ENCODE measurements at regions not wholly inside any gene's neighbourhood (a gene's known extent, or its start where the extent isn't known, plus 50 kb on each side); places are given as distances from the start of the nearest gene placed in this dataset.

GRCh38 chr6:54991761-54992330 lies 145.3 kb downstream of the FAM83B start:
- FAIRE-seq: no peak
- no peak overlapping the region for H3K9ac ChIP-seq (ENCODE audit: control insufficient read depth, extremely low read depth, insufficient read depth, low read length)
- no peak overlapping the region for H3K4me2 ChIP-seq (ENCODE audit: control insufficient read depth, extremely low read depth, insufficient read depth, low read depth, low read length)
- no peaks in the 10 kb centered on the region for H3K27me3 ChIP-seq (ENCODE audit: control insufficient read depth, extremely low read depth, insufficient read depth, low read length)
- H3K36me3 ChIP-seq (ENCODE audit: control insufficient read depth in 2 of 2, extremely low read depth in 1 of 2, insufficient read depth in 2 of 2, low read length in 2 of 2): no peaks in the 10 kb centered on the region
- no peaks in the 10 kb centered on the region for H4K20me1 ChIP-seq (ENCODE audit: control insufficient read depth, extremely low read depth, insufficient read depth, low read length)
- H3K4me3 ChIP-seq (ENCODE audit: control insufficient read depth in 2 of 3, extremely low read depth in 1 of 3, insufficient read depth in 2 of 3, low read depth in 1 of 3, low read length in 3 of 3): no peak overlapping the region
- TF ChIP-seq EZH2 (IDR thresholded peaks at IDR 0.05; ENCODE audit: low read length) (no peak), CTCF (optimal IDR thresholded peaks at IDR 0.05 in 1 of 3, IDR thresholded peaks at IDR 0.05 in 1 of 3, conservative IDR thresholded peaks at IDR 0.05 in 1 of 3; ENCODE audit: extremely low read depth in 1 of 3, insufficient read depth in 2 of 3, low read length in 3 of 3) (no peak)
- no peaks in the 10 kb centered on the region for H3K4me1 ChIP-seq (ENCODE audit: control insufficient read depth, extremely low read depth, insufficient read depth, low read length)
- no peaks in the 10 kb centered on the region for H3K79me2 ChIP-seq (ENCODE audit: control insufficient read depth, insufficient read depth, low read length)
- no peaks in the 10 kb centered on the region for H3K9me1 ChIP-seq (ENCODE audit: control insufficient read depth, extremely low read depth, insufficient read depth, low read length)
- H2AFZ ChIP-seq (ENCODE audit: control insufficient read depth, low read length): no peak overlapping the region
- DNase-seq (ENCODE audit: low read depth, low spot score): no peak
- dilution Hi-C loops (cut with MboI; ENCODE audit: extremely low pct_ligation_motif_present, low sequenced_read_pairs): no loop called here
- no peaks in the 10 kb centered on the region for H3K9me3 ChIP-seq (ENCODE audit: control insufficient read depth, low read depth, low read length)
- H3K27ac ChIP-seq (ENCODE audit: control insufficient read depth, insufficient read depth, low read length): no peak overlapping the region

GRCh38 chr6:54992789-54993188 lies 146.2 kb downstream of the FAM83B start:
- H2AFZ ChIP-seq (ENCODE audit: control insufficient read depth, low read length): no peak overlapping the region
- H3K27ac ChIP-seq (ENCODE audit: control insufficient read depth, insufficient read depth, low read length): no peak overlapping the region
- H4K20me1 ChIP-seq (ENCODE audit: control insufficient read depth, extremely low read depth, insufficient read depth, low read length): no peaks in the 10 kb centered on the region
- TF ChIP-seq EZH2 (IDR thresholded peaks at IDR 0.05; ENCODE audit: low read length) (no peak), CTCF (optimal IDR thresholded peaks at IDR 0.05 in 1 of 3, IDR thresholded peaks at IDR 0.05 in 1 of 3, conservative IDR thresholded peaks at IDR 0.05 in 1 of 3; ENCODE audit: extremely low read depth in 1 of 3, insufficient read depth in 2 of 3, low read length in 3 of 3) (peak; percentile 29 to 52 (median 37))
- H3K4me1 ChIP-seq (ENCODE audit: control insufficient read depth, extremely low read depth, insufficient read depth, low read length): no peaks in the 10 kb centered on the region
- H3K4me2 ChIP-seq (ENCODE audit: control insufficient read depth, extremely low read depth, insufficient read depth, low read depth, low read length): no peak overlapping the region
- DNase-seq (ENCODE audit: low read depth, low spot score) (no peak), FAIRE-seq (no peak)
- H3K79me2 ChIP-seq (ENCODE audit: control insufficient read depth, insufficient read depth, low read length): no peaks in the 10 kb centered on the region
- H3K9me3 ChIP-seq (ENCODE audit: control insufficient read depth, low read depth, low read length): no peaks in the 10 kb centered on the region
- no peak overlapping the region for H3K4me3 ChIP-seq (ENCODE audit: control insufficient read depth in 2 of 3, extremely low read depth in 1 of 3, insufficient read depth in 2 of 3, low read depth in 1 of 3, low read length in 3 of 3)
- no peak overlapping the region for H3K9ac ChIP-seq (ENCODE audit: control insufficient read depth, extremely low read depth, insufficient read depth, low read length)
- no peaks in the 10 kb centered on the region for H3K36me3 ChIP-seq (ENCODE audit: control insufficient read depth in 2 of 2, extremely low read depth in 1 of 2, insufficient read depth in 2 of 2, low read length in 2 of 2)
- H3K27me3 ChIP-seq (ENCODE audit: control insufficient read depth, extremely low read depth, insufficient read depth, low read length): no peaks in the 10 kb centered on the region
- H3K9me1 ChIP-seq (ENCODE audit: control insufficient read depth, extremely low read depth, insufficient read depth, low read length): no peaks in the 10 kb centered on the region
- dilution Hi-C loops (cut with MboI; ENCODE audit: extremely low pct_ligation_motif_present, low sequenced_read_pairs): no loop called here
